GM12864 (cell line): ENCODE measurements at regions not wholly inside any gene's neighbourhood (a gene's known extent, or its start where the extent isn't known, plus 50 kb on each side); places are given as distances from the start of the nearest gene placed in this dataset.

Experiments used
- DNase-seq: peaks from one replicate; pipeline ENCODE4 v3.0.0-alpha.2; 2011; ENCODE audit warnings: low read depth
- H3K4me3 ChIP-seq: 2 replicates; pipeline ENCODE4 v1.5.1; 2011; ENCODE audit warnings: mild to moderate bottlenecking, low read depth, low read length, control low read depth
- TF ChIP-seq, protein P1 (sequence below): IDR thresholded peaks from 2 replicates; pipeline ENCODE4 v1.5.1; 2011; ENCODE audit warnings: low read depth, mild to moderate bottlenecking, moderate library complexity, low read length, control low read depth, inconsistent platforms; ENCODE audit errors: missing control alignments

DNA sequence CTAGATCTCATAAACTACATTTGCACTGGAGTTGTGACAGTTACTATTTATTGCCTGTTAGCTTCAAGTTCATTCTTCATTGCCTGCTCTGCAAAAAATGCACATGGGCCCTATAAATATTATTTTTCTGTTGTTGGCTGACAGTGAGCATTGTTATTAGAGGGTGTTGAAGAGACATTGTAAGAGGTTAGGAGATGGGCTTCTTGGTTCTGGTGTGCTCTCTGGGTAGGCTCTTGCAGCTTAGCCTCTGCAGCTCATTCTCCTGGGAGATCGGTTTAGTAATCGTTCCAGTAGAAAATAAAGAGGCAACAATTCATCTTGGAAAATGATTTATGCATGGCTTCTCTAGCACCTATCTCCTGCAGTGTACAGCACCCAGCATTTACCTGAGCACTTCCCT, 113.8 kb upstream of the SCN7A start:
- TF ChIP-seq, protein P1, sequence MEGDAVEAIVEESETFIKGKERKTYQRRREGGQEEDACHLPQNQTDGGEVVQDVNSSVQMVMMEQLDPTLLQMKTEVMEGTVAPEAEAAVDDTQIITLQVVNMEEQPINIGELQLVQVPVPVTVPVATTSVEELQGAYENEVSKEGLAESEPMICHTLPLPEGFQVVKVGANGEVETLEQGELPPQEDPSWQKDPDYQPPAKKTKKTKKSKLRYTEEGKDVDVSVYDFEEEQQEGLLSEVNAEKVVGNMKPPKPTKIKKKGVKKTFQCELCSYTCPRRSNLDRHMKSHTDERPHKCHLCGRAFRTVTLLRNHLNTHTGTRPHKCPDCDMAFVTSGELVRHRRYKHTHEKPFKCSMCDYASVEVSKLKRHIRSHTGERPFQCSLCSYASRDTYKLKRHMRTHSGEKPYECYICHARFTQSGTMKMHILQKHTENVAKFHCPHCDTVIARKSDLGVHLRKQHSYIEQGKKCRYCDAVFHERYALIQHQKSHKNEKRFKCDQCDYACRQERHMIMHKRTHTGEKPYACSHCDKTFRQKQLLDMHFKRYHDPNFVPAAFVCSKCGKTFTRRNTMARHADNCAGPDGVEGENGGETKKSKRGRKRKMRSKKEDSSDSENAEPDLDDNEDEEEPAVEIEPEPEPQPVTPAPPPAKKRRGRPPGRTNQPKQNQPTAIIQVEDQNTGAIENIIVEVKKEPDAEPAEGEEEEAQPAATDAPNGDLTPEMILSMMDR: no peak
- no peak for DNase-seq
- H3K4me3 ChIP-seq: no peak overlapping the region

GRCh38 chr2:166593403-166593802, 99.4 kb upstream of the SCN7A start:
- TF ChIP-seq, protein P1: no peak
- H3K4me3 ChIP-seq: no peak overlapping the region
- no peak for DNase-seq

GRCh38 chr2:166592750-166593149, 98.7 kb upstream of the SCN7A start:
- no peak for DNase-seq
- TF ChIP-seq, protein P1: no peak
- no peak overlapping the region for H3K4me3 ChIP-seq

DNA sequence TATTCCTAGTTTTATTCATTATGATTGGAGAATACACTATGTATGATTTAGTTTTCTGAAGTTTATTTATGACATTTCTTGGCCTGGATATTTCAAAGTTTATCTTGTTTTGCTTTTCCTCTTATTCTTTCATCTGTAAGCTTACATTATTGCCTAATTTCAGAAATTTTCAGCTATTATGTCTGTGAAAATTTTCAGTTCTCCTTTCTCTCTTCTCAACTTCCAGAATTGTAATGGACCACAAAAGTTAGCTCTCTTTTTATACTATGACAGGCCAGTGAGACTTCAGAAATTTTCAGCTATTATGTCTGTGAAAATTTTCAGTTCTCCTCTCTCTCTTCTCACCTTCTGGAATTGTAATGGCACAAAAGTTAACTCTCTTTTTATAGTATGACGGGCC, 97.2 kb upstream of the SCN7A start:
- TF ChIP-seq, protein P1: no peak
- no peak for DNase-seq
- H3K4me3 ChIP-seq: no peak overlapping the region

DNA sequence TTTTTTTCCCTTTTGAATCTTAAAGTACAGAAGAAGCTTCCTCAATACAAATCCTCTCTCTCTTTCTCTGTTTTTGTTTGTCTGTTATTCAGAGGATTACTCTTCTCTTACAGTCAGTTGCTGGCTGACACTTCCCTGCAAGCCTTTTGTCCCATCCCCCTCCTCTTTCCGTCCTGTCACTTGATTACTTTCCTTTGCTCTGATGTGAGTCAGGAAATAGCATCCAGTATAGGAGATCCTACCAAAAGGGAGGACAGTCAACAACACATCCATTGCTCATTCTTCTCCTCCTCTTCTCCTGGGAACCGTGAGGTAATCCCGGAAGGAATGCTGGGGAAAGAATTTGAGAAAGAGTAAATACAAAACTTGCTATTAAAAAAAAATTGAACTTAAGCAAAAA, 79.3 kb upstream of the SCN7A start:
- no peak for DNase-seq
- TF ChIP-seq, protein P1: no peak
- H3K4me3 ChIP-seq: no peak overlapping the region

DNA sequence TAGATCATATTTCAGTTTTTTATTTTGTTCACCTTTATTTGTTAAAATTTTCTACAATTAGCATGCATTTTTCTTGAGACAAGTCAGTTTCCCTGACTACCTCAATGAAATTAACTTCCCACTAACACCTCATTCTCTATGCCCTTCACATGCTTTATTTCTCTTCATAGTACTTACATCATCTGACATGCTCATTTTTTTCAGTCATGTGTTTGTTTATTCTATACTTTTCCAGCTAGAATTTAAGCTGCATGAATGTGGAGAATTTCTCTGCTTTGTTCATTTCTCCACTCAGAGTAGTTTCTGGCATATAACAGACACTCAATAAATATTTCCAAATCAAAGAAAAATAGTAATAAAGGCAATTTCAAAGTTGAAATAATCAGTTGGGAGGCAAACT, 78.9 kb upstream of the SCN7A start:
- DNase-seq: no peak
- TF ChIP-seq, protein P1: no peak

GRCh38 chr2:166568409-166568808, 74.4 kb upstream of the SCN7A start:
- DNase-seq: no peak
- TF ChIP-seq, protein P1: no peak
- H3K4me3 ChIP-seq: no peak overlapping the region

More for the DNA sequence above, 78.9 kb upstream of the SCN7A start:
- no peak overlapping the region for H3K4me3 ChIP-seq
